C4-2B (cell line): ENCODE measurements at regions not wholly inside any gene's neighbourhood (a gene's known extent, or its start where the extent isn't known, plus 50 kb on each side); places are given as distances from the start of the nearest gene placed in this dataset.

Experiments used
- H3K27ac ChIP-seq: fragments of 450-650 bp; 2 replicates; pipeline ENCODE4 v1.5.1; 2017
- ZFX ChIP-seq: fragments of 450-650 bp; IDR thresholded peaks from 2 replicates; pipeline ENCODE4 v1.6.1; 2017
- TF ChIP-seq, protein P1 (sequence below): fragments of 450-650 bp; conservative IDR thresholded peaks from 2 replicates; pipeline ENCODE4 v1.5.1; 2017; ENCODE audit warnings: mild to moderate bottlenecking

DNA sequence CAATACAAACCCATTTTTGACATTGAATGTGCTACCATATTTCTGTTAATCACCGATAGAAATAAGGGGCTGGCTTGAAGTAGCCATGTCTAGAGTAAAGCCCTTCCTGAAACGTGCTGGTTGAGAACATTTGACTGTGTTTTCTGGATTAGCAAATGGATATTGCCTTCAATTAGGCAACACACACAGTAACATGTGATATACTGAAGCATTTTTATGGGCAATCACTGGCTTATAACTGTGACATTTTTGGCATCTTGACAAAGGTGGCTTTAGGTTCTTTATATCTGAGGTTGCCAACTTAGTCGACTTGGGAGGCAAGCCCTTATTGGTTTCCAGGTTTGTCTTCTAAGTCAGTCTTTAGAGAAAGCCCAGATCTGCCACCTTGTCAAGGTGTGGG is 292.9 kb downstream of the BTBD3 start:
- no peak for TF ChIP-seq ZFX
- TF ChIP-seq, protein P1, sequence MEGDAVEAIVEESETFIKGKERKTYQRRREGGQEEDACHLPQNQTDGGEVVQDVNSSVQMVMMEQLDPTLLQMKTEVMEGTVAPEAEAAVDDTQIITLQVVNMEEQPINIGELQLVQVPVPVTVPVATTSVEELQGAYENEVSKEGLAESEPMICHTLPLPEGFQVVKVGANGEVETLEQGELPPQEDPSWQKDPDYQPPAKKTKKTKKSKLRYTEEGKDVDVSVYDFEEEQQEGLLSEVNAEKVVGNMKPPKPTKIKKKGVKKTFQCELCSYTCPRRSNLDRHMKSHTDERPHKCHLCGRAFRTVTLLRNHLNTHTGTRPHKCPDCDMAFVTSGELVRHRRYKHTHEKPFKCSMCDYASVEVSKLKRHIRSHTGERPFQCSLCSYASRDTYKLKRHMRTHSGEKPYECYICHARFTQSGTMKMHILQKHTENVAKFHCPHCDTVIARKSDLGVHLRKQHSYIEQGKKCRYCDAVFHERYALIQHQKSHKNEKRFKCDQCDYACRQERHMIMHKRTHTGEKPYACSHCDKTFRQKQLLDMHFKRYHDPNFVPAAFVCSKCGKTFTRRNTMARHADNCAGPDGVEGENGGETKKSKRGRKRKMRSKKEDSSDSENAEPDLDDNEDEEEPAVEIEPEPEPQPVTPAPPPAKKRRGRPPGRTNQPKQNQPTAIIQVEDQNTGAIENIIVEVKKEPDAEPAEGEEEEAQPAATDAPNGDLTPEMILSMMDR: no peak

DNA sequence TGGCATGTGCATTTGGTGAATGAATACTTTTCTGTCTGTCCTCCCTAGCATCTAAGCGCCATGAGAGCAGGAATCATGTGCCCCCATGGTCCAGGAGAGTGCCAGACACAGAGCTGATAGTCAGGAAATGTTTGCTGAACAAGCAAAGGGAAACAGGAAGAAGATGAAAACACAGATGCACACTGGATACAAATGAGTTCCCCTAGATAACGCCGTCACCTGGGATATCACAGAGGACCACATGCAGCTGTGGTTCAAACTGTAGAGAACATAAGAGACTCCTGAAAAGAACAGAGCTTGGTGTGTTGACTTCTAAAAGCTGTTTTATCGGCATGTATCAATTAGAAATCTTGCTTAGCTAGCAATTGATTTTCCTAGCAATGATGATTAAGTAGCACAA is 293.7 kb downstream of the BTBD3 start:
- no peak overlapping the region for H3K27ac ChIP-seq
- TF ChIP-seq, protein P1: no peak
- no peak for TF ChIP-seq ZFX

More for the DNA sequence above, 292.9 kb downstream of the BTBD3 start:
- H3K27ac ChIP-seq: no peak overlapping the region

DNA sequence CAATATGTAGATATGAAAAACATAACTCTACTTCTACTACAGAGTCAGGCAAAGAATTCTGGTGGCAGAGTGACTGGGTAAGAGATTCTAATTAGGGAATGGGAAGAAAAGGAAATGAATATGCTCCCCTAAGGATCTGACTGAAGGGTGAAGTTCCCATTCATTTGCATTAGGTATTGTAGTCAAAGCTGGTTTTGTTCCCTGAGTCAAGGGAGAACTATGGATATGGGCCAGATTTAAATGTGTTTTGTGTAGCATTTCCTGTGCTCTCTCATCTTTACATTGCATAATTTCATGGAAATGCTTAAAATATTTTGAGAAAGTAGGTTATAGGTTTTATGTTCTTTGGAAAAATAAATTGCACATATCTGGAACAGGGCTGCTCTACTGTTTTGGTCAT is 299.7 kb downstream of the BTBD3 start:
- H3K27ac ChIP-seq: no peak overlapping the region
- TF ChIP-seq ZFX: no peak
- TF ChIP-seq, protein P1: no peak

DNA sequence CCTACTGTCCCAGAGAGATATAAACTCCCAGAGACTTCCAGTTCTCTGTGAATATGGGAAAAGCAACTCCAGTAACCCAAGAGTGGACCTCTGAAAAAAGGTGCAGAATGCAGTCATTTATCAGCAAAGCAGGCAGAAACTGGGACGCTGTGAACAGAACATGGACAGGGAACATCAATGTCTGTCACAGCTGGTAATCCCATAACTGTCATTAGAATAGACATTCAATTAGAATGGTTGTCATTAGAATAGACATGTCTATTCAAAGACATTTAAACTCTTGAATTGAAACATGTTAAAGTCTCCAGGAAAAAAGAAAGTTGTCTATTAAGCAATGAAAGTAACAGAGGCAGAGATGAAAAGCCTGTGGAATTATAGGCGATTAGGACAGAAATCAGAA is 302.1 kb downstream of the BTBD3 start:
- TF ChIP-seq, protein P1: no peak
- TF ChIP-seq ZFX: no peak
- no peak overlapping the region for H3K27ac ChIP-seq

DNA sequence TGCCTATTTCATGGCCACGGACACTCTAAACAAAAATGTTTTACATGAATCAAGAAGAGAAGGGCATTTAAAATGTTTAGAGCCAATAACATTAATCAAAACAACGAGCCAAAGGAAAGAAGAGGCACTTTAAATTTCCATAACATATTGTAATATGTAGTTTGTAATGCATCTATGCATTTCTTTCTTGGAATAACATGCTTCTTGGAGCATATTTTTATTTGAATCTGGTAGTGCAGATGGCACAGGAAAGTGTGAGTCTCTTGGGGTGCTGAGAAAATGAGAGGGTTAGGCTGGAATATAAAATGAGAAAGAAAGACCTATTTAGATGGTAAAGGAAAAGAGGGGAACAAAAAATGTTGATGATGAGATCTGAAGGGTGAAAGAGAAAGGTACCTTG is 305.4 kb downstream of the BTBD3 start:
- TF ChIP-seq, protein P1: no peak
- TF ChIP-seq ZFX: no peak
- H3K27ac ChIP-seq: no peak overlapping the region

DNA sequence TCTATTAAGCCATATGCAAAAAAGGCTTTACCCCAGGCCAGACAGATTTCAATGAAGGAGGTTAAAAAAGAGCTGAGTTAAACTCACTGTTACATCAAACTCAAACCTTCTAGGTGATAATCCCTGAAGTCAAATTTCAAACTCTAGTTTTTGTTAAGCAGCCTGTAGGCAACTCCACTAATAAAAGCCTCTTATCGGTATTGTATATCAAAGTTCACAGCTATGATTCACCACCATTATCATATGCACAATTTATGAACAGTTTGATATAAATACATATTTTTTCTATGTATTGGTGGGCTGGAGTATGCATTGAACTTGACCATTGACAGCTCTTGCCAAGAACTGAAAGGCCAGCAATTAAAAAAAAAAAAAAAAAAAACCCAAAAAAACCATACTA is 308.2 kb downstream of the BTBD3 start:
- H3K27ac ChIP-seq: no peak overlapping the region
- TF ChIP-seq, protein P1: no peak
- TF ChIP-seq ZFX: no peak

DNA sequence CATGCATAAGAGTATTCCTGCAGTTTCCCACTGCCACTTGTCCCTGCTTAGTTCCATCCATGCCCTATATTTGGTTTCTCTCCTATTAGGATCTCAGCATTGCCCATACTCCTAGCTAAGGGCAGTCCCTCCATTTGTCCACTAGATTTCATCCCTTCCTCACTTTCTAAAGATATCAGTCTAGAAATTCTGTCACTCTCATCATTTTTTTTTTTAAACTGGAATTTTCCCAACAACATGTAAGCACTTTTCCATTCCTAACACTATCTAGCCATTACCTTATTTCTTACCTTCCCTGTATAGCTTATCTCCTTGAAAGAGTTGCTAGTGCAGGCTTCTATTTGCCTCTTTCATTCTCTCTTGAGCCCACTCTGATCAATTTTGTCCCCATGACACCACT is 312.2 kb downstream of the BTBD3 start:
- no peak overlapping the region for H3K27ac ChIP-seq
- no peak for TF ChIP-seq ZFX
- TF ChIP-seq, protein P1: no peak
